ENCODE measurements at regions not wholly inside any gene's neighbourhood (a gene's known extent, or its start where the extent isn't known, plus 50 kb on each side); places are given as distances from the start of the nearest gene placed in this dataset.

- no peak for DNase-seq
Measured at GRCh38 chr13:65103351-65103750, 2126.8 kb downstream of the PCDH9 start.

GRCh38 chr13:65095161-65096082 is 2134.7 kb downstream of the PCDH9 start:
- DNase-seq = no peak

GRCh38 chr13:65093357-65093756 is 2136.8 kb downstream of the PCDH9 start:
- no peak for DNase-seq

- no peak for DNase-seq
Measured at GRCh38 chr13:65091031-65091430, 2139.1 kb downstream of the PCDH9 start.

- no peak for DNase-seq
Measured at GRCh38 chr13:65090186-65090585, 2139.9 kb downstream of the PCDH9 start.

- no peak for DNase-seq
Measured at GRCh38 chr13:65088906-65089305, 2141.2 kb downstream of the PCDH9 start.

GRCh38 chr13:65085977-65086376 is 2144.2 kb downstream of the PCDH9 start:
- DNase-seq = no peak

GRCh38 chr13:65074248-65074647 is 2155.9 kb downstream of the PCDH9 start:
- no peak for DNase-seq

- DNase-seq = no peak
Measured at GRCh38 chr13:65064967-65065366, 2165.2 kb downstream of the PCDH9 start.

- DNase-seq = no peak
Measured at GRCh38 chr13:65063753-65064152, 2166.4 kb downstream of the PCDH9 start.

- DNase-seq = no peak
Measured at GRCh38 chr13:65057986-65058385, 2172.2 kb downstream of the PCDH9 start.

GRCh38 chr13:65054277-65054676 is 2175.9 kb downstream of the PCDH9 start:
- no peak for DNase-seq

GRCh38 chr13:65036999-65037398 is 2193.1 kb downstream of the PCDH9 start:
- no peak for DNase-seq

- no peak for DNase-seq
Measured at GRCh38 chr13:65035302-65035701, 2194.8 kb downstream of the PCDH9 start.

- DNase-seq = no peak
Measured at GRCh38 chr13:65034266-65034665, 2195.9 kb downstream of the PCDH9 start.

GRCh38 chr13:65032825-65033224 is 2197.3 kb downstream of the PCDH9 start:
- no peak for DNase-seq

GRCh38 chr13:65028101-65028500 is 2202.0 kb downstream of the PCDH9 start:
- DNase-seq = no peak

- DNase-seq = no peak
Measured at GRCh38 chr13:65026505-65026904, 2203.6 kb downstream of the PCDH9 start.

GRCh38 chr13:65011378-65011777 is 2218.8 kb downstream of the PCDH9 start:
- DNase-seq = no peak

- DNase-seq = no peak
Measured at GRCh38 chr13:64997438-64997837, 2232.7 kb downstream of the PCDH9 start.

GRCh38 chr13:64993514-64994164 is 2236.5 kb downstream of the PCDH9 start:
- peak; percentile 4 for DNase-seq

- no peak for DNase-seq
Measured at GRCh38 chr13:64992314-64992713, 2237.8 kb downstream of the PCDH9 start.

GRCh38 chr13:64985075-64985474 is 2245.1 kb downstream of the PCDH9 start:
- no peak for DNase-seq

GRCh38 chr13:64962404-64962803 is 2267.7 kb downstream of the PCDH9 start:
- DNase-seq = no peak
